GM12891 (cell line): ENCODE measurements at regions not wholly inside any gene's neighbourhood (a gene's known extent, or its start where the extent isn't known, plus 50 kb on each side); places are given as distances from the start of the nearest gene placed in this dataset.

ENCODE experiments used
- POLR2A ChIP-seq: IDR thresholded peaks from 2 replicates; pipeline ENCODE4 v1.6.1; 2011; ENCODE audit warnings: low read depth, low read length, control low read depth
- POLR2AphosphoS5 ChIP-seq: IDR thresholded peaks from 2 replicates; pipeline ENCODE4 v1.6.1; 2011; ENCODE audit warnings: low read depth, low read length, control low read depth
- SPI1 ChIP-seq: IDR thresholded peaks from 2 replicates; pipeline ENCODE4 v1.6.1; 2011; ENCODE audit warnings: low read depth, low read length, control low read depth
- TAF1 ChIP-seq: IDR thresholded peaks from 2 replicates; pipeline ENCODE4 v1.6.1; 2011; ENCODE audit warnings: low read depth, low read length, control low read depth

DNA sequence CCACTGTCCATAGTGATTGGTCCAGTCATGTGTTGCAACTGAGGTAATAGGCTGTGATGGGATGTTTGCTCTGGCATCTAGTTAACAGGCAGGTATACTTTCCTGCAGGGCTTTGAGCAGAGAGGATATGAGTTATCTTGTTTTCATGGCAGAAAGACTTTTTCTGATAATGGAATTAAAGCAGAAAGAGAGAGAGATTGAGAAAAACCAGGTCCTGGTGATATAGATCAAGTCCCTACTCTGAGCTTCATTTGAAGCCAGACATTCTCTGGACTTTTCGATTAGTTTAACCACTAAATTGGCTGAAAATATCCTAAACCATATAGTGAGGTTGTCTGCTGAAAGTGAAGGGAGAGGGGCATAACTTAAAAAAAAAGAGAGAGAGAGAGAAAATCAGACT, 233.8 kb upstream of the TBX18 start:
- TF ChIP-seq POLR2A (no peak), POLR2AphosphoS5 (no peak), SPI1 (no peak), TAF1 (no peak)
